Esophagus muscularis mucosa (tissue), 3 donors: ENCODE measurements at regions not wholly inside any gene's neighbourhood (a gene's known extent, or its start where the extent isn't known, plus 50 kb on each side); places are given as distances from the start of the nearest gene placed in this dataset.

Source experiments
- CTCF ChIP-seq, 3 experiments: fragments of 200-600 bp in 2 of 3; fragments of 450-650 bp in 1 of 3; sonication (generic) in 2 of 3; IDR thresholded peaks; one replicate each; pipeline ENCODE4 v1.5.1; 2017 to 2019; ENCODE audit warnings: antibody characterized with exemption in 3 of 3, mild to moderate bottlenecking in 2 of 3, moderate library complexity in 1 of 3
- POLR2AphosphoS5 ChIP-seq, 2 donors: sonication (generic); formaldehyde crosslinking; IDR thresholded peaks; one replicate each; pipeline ENCODE4 v1.6.1; 2017; ENCODE audit warnings: antibody characterized with exemption in 2 of 2

- TF ChIP-seq CTCF (IDR thresholded peaks at IDR 0.05) (no peak), POLR2AphosphoS5 (IDR thresholded peaks at IDR 0.05) (no peak)
Measured at GRCh38 chr3:31378231-31378630, 154.5 kb upstream of the STT3B start.
